ENCODE measurements at regions not wholly inside any gene's neighbourhood (a gene's known extent, or its start where the extent isn't known, plus 50 kb on each side); places are given as distances from the start of the nearest gene placed in this dataset.

- DNase-seq (ENCODE audit: low read depth) = no peak
Observed at GRCh38 chr15:25176991-25177954, 222.5 kb downstream of the SNRPN start.

GRCh38 chr15:25177955-25178801 is 223.4 kb downstream of the SNRPN start:
- no peak for TF ChIP-seq MYC (IDR thresholded peaks at IDR 0.05; ENCODE audit: low read depth, low read length)
- TF ChIP-seq CTCF (IDR thresholded peaks at IDR 0.05; ENCODE audit: low read depth, low read length) = no peak
- no peak for TF ChIP-seq POLR2A (IDR thresholded peaks at IDR 0.05; ENCODE audit: extremely low read depth, insufficient read length)
- no peak for TF ChIP-seq MAX (IDR thresholded peaks at IDR 0.05; ENCODE audit: low read depth, low read length)
- DNase-seq (ENCODE audit: low read depth) = no peak
- H3K4me3 ChIP-seq (ENCODE audit: low read depth, low read length) = no peak overlapping the region

More at GRCh38 chr15:25176991-25177954, 222.5 kb downstream of the SNRPN start:
- H3K4me3 ChIP-seq (ENCODE audit: low read depth, low read length) = no peak overlapping the region
- TF ChIP-seq MAX (IDR thresholded peaks at IDR 0.05; ENCODE audit: low read depth, low read length) (no peak), MYC (IDR thresholded peaks at IDR 0.05; ENCODE audit: low read depth, low read length) (no peak), CTCF (IDR thresholded peaks at IDR 0.05; ENCODE audit: low read depth, low read length) (no peak)

GRCh38 chr15:25178835-25179672 is 224.3 kb downstream of the SNRPN start:
- DNase-seq (ENCODE audit: low read depth) = no peak
- H3K4me3 ChIP-seq (ENCODE audit: low read depth, low read length) = no peak overlapping the region
- no peak for TF ChIP-seq MYC (IDR thresholded peaks at IDR 0.05; ENCODE audit: low read depth, low read length)
- TF ChIP-seq MAX (IDR thresholded peaks at IDR 0.05; ENCODE audit: low read depth, low read length) = no peak
- TF ChIP-seq POLR2A (IDR thresholded peaks at IDR 0.05; ENCODE audit: extremely low read depth, insufficient read length) = no peak
- TF ChIP-seq CTCF (IDR thresholded peaks at IDR 0.05; ENCODE audit: low read depth, low read length) = no peak

- TF ChIP-seq POLR2A (IDR thresholded peaks at IDR 0.05; ENCODE audit: extremely low read depth, insufficient read length) (no peak), CTCF (IDR thresholded peaks at IDR 0.05; ENCODE audit: low read depth, low read length) (no peak), MYC (IDR thresholded peaks at IDR 0.05; ENCODE audit: low read depth, low read length) (no peak), MAX (IDR thresholded peaks at IDR 0.05; ENCODE audit: low read depth, low read length) (no peak)
- H3K4me3 ChIP-seq (ENCODE audit: low read depth, low read length) = no peak overlapping the region
- no peak for DNase-seq (ENCODE audit: low read depth)
Observed at GRCh38 chr15:25179673-25180511, 225.1 kb downstream of the SNRPN start.

Measured in NB4 (cell line).